HFFc6 (cell line): ENCODE measurements at regions not wholly inside any gene's neighbourhood (a gene's known extent, or its start where the extent isn't known, plus 50 kb on each side); places are given as distances from the start of the nearest gene placed in this dataset.
A peak's percentile ranks its signal among the peaks of the same experiment; 100 is the strongest.

Experiments
- DNase-seq: peaks from one replicate; pipeline ENCODE4 v3.0.0-alpha.2; 2018
- H3K27ac Mint-ChIP-seq: 2 replicates; pipeline ENCODE4 v1.8.0; 2020; ENCODE audit warnings: mild to moderate bottlenecking, mixed read lengths
- H3K27me3 Mint-ChIP-seq: 2 replicates; pipeline ENCODE4 v1.8.0; 2021; ENCODE audit warnings: mild to moderate bottlenecking, moderate library complexity, mixed read lengths; ENCODE audit not compliant: insufficient read depth
- H3K36me3 Mint-ChIP-seq: 2 replicates; pipeline ENCODE4 v1.8.0; 2021; ENCODE audit warnings: low read depth, mixed read lengths
- H3K4me1 Mint-ChIP-seq: 2 replicates; pipeline ENCODE4 v1.8.0; 2020; ENCODE audit warnings: low read depth, mixed read lengths
- H3K4me3 Mint-ChIP-seq: 2 replicates; pipeline ENCODE4 v1.8.0; 2020; ENCODE audit warnings: mild to moderate bottlenecking, moderate library complexity, mixed read lengths
- H3K9me3 Mint-ChIP-seq: 2 replicates; pipeline ENCODE4 v1.8.0; 2020; ENCODE audit warnings: mild to moderate bottlenecking, mixed read lengths
- CTCF ChIP-seq: fragments of 200-600 bp; sonication (generic); IDR thresholded peaks from 2 replicates; pipeline ENCODE4 v1.5.0; 2021; ENCODE audit warnings: antibody characterized with exemption, mild to moderate bottlenecking

DNA sequence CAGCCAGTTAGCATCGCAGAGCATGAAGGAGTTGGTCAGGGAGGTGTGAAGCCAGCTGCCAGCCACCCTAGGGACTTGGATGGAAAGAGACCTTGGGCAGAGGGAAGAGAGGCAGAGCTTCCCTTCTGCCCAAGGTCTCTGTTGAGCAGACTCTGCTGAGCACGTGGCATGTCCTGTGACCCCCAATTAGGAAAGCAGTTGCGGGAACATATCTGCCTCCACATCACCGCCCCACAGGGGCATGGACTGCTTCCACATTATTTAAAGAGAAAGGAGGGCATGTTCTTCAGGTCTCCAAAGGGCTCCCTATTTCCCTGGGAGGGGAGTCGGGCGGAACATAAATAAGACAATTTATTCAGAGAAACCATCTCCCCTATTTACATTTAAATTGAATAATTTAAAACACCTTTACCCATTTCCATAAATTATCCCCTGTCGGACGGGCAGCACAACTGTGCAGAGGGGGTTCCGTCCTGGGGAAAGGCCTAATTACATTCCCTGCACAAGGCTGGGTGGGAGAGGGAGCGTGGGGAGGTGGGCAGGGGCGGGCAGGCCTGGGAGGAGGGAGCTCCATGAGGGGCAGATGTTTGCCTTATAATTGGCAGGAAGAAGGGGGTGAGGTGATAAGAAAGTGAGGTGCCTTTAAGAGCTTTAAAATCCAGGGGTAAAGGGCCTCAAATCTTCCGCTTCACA is 88.8 kb upstream of the THY1 start:
- Mint-ChIP-seq H3K36me3 (no peaks in the 10 kb centered on the region), H3K27me3 (peaks cover 39% of the 10 kb centered on the region), H3K4me3 (no peak overlapping the region), H3K27ac (no peak overlapping the region), H3K4me1 (peaks cover 19% of the 10 kb centered on the region), H3K9me3 (no peaks in the 10 kb centered on the region)
- TF ChIP-seq CTCF, result no peak
- no peak for DNase-seq

GRCh38 chr11:119509969-119510401 is 87.0 kb upstream of the THY1 start:
- H3K36me3 Mint-ChIP-seq, result no peaks in the 10 kb centered on the region
- peaks cover 24% of the 10 kb centered on the region for H3K27me3 Mint-ChIP-seq
- H3K4me1 Mint-ChIP-seq, result peaks cover 19% of the 10 kb centered on the region
- H3K4me3 Mint-ChIP-seq, result 0 out of 2 replicates have a peak overlapping the region, but pooled peaks have one; percentile 12
- no peaks in the 10 kb centered on the region for H3K9me3 Mint-ChIP-seq
- no peak for TF ChIP-seq CTCF
- DNase-seq, result peak; percentile 83
- peak overlapping the region; percentile 4; the same call in 1 of the 2 replicates for H3K27ac Mint-ChIP-seq

GRCh38 chr11:119509282-119509841 is 86.4 kb upstream of the THY1 start:
- Mint-ChIP-seq H3K9me3 (no peaks in the 10 kb centered on the region), H3K4me3 (no peak overlapping the region), H3K27me3 (peaks cover 22% of the 10 kb centered on the region), H3K4me1 (peaks cover 19% of the 10 kb centered on the region), H3K36me3 (no peaks in the 10 kb centered on the region), H3K27ac (peak overlapping the region; percentile 4; the same call in 1 of the 2 replicates)
- no peak for DNase-seq
- no peak for TF ChIP-seq CTCF

- Mint-ChIP-seq H3K4me3 (no peak overlapping the region), H3K4me1 (peaks cover 19% of the 10 kb centered on the region), H3K27ac (no peak overlapping the region), H3K27me3 (peaks cover 25% of the 10 kb centered on the region), H3K36me3 (no peaks in the 10 kb centered on the region), H3K9me3 (peaks cover 8% of the 10 kb centered on the region; the same call in 1 of the 2 replicates)
- DNase-seq, result no peak
- TF ChIP-seq CTCF, result no peak
Observed at GRCh38 chr11:119506436-119506835, 83.5 kb upstream of the THY1 start.

DNA sequence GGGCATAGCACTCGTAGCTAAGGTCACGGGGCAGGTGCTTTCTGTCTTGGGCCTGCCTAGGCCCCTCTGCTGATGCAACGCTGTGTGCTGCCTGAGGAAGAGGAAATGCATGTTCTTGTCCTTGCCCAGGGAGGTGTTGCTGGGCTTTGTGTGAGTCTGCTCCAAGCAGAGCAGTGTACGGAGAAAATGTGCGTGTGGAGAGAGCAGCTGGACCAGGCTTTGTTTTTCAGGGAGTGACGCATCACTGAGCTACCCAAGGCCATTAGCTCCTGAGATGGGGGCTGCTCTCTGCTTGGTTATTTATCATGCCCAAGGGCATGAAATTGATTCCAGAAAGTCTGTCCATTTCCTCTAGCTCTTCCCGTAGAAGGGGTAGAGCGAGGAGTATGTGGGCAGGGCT is 82.9 kb upstream of the THY1 start:
- no peaks in the 10 kb centered on the region for H3K36me3 Mint-ChIP-seq
- peaks cover 26% of the 10 kb centered on the region for H3K27me3 Mint-ChIP-seq
- H3K9me3 Mint-ChIP-seq, result peaks cover 8% of the 10 kb centered on the region; the same call in 1 of the 2 replicates
- no peak for TF ChIP-seq CTCF
- no peak for DNase-seq
- H3K4me3 Mint-ChIP-seq, result no peak overlapping the region
- peaks cover 19% of the 10 kb centered on the region for H3K4me1 Mint-ChIP-seq
- no peak overlapping the region for H3K27ac Mint-ChIP-seq
